GM12892 (cell line): ENCODE measurements at regions not wholly inside any gene's neighbourhood (a gene's known extent, or its start where the extent isn't known, plus 50 kb on each side); places are given as distances from the start of the nearest gene placed in this dataset.

Source experiments
- POLR2A ChIP-seq: IDR thresholded peaks from 2 replicates; pipeline ENCODE4 v1.6.1; 2011; ENCODE audit warnings: low read depth, low read length, control low read depth
- POLR2AphosphoS5 ChIP-seq: IDR thresholded peaks from 2 replicates; pipeline ENCODE4 v1.6.1; 2011; ENCODE audit warnings: low read depth, low read length, control low read depth

DNA sequence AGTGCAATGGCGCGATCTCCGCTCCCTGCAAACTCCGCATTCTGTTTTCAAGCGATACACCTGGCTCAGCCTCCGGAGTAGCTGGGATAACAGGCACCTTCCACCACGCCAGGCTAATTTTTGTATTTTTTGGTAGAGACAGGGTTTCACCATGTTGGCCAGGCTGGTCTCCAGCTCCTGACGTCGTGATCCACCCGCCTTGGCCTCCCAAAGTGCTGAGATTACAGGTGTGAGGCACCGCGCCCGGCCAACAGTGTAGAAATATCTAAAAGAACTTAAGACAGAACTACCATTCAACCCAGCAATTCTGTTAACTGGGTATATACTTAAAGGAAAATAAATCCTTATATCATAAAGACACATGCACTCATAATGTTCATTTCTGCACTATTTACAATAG is 335.3 kb upstream of the LUZP2 start:
- no peak for TF ChIP-seq POLR2A
- TF ChIP-seq POLR2AphosphoS5, result no peak
